Neural cell (in vitro differentiated cells): ENCODE measurements at regions not wholly inside any gene's neighbourhood (a gene's known extent, or its start where the extent isn't known, plus 50 kb on each side); places are given as distances from the start of the nearest gene placed in this dataset.

Experiments
- H2AFZ ChIP-seq: fragments of 200-600, 300-800 bp; sonication (generic), shearing (Covaris generic); 2 replicates; pipeline ENCODE4 v1.6.0; 2014; ENCODE audit warnings: low read depth, mild to moderate bottlenecking, antibody characterized with exemption, low read length, moderate library complexity
- H3F3A ChIP-seq: fragments of 200-600 bp; shearing (Covaris generic); 2 replicates; pipeline ENCODE4 v1.6.1; 2016; ENCODE audit warnings: mild to moderate bottlenecking, moderate library complexity, mixed read lengths, antibody characterized with exemption, low read length; ENCODE audit not compliant: insufficient read depth, poor library complexity, severe bottlenecking
- H3K27ac ChIP-seq: fragments of 200-600, 300-800 bp; sonication (generic), shearing (Covaris generic); 2 replicates; pipeline ENCODE4 v1.5.1; 2014; ENCODE audit warnings: mild to moderate bottlenecking, low read length, moderate library complexity
- H3K27me3 ChIP-seq: fragments of 300-800, 200-600 bp; sonication (generic), shearing (Covaris generic); 2 replicates; pipeline ENCODE4 v1.6.0; 2014; ENCODE audit warnings: mild to moderate bottlenecking, low read depth, low read length, moderate library complexity; ENCODE audit not compliant: insufficient read depth
- H3K36me3 ChIP-seq: fragments of 300-800, 200-600 bp; sonication (generic), shearing (Covaris generic); 2 replicates; pipeline ENCODE4 v1.5.1; 2014; ENCODE audit warnings: mild to moderate bottlenecking, antibody characterized with exemption, low read length, moderate library complexity; ENCODE audit not compliant: insufficient read depth
- H3K4me2 ChIP-seq: fragments of 300-800, 200-600 bp; sonication (generic), shearing (Covaris generic); 2 replicates; pipeline ENCODE4 v1.6.0; 2014; ENCODE audit warnings: mild to moderate bottlenecking, low read length
- H3K4me3 ChIP-seq: fragments of 300-800, 200-600 bp; sonication (generic), shearing (Covaris generic); 2 replicates; pipeline ENCODE4 v1.5.1; 2014; ENCODE audit warnings: mild to moderate bottlenecking, low read length, moderate library complexity
- H3K79me2 ChIP-seq: fragments of 200-600 bp; shearing (Covaris generic); replicated peaks from 2 replicates; pipeline ENCODE4 v1.6.0; 2014; ENCODE audit warnings: mild to moderate bottlenecking, low read length, moderate library complexity; ENCODE audit not compliant: insufficient read depth
- H3K9ac ChIP-seq: fragments of 300-800, 200-600 bp; sonication (generic), shearing (Covaris generic); 2 replicates; pipeline ENCODE4 v1.6.1; 2016; ENCODE audit warnings: mild to moderate bottlenecking, low read length, mixed read lengths
- H3K9me2 ChIP-seq: fragments of 200-600 bp; shearing (Covaris generic); 2 replicates; pipeline ENCODE4 v1.6.1; 2016; ENCODE audit warnings: mild to moderate bottlenecking, low read length, mixed read lengths; ENCODE audit not compliant: insufficient read depth
- H3K9me3 ChIP-seq: fragments of 200-600, 300-800 bp; sonication (generic), shearing (Covaris generic); 2 replicates; pipeline ENCODE4 v1.6.1; 2016; ENCODE audit warnings: mild to moderate bottlenecking, mixed run types, low read length, moderate library complexity, mixed read lengths
- H4K20me1 ChIP-seq: fragments of 200-600 bp; shearing (Covaris generic); 2 replicates; pipeline ENCODE4 v1.6.1; 2016; ENCODE audit warnings: mild to moderate bottlenecking, mixed run types; ENCODE audit not compliant: insufficient read depth
- CTCF ChIP-seq: fragments of 450-650 bp; IDR thresholded peaks from 2 replicates; pipeline ENCODE4 v1.5.1; 2014; ENCODE audit warnings: antibody characterized with exemption, mild to moderate bottlenecking, moderate library complexity; ENCODE audit not compliant: poor library complexity, severe bottlenecking
- EP300 ChIP-seq: fragments of 450-650 bp; conservative IDR thresholded peaks from 2 replicates; pipeline ENCODE4 v1.6.1; 2014; ENCODE audit warnings: antibody characterized with exemption, mild to moderate bottlenecking, moderate library complexity; ENCODE audit not compliant: poor library complexity, severe bottlenecking
- EZH2 ChIP-seq: fragments of 200-600, 300-800 bp; shearing (Covaris generic), sonication (generic); IDR thresholded peaks from 2 replicates; pipeline ENCODE4 v1.6.1; 2014; ENCODE audit warnings: antibody characterized with exemption, low read length, borderline replicate concordance, mild to moderate bottlenecking; ENCODE audit not compliant: insufficient read depth, poor library complexity, severe bottlenecking
- MXI1 ChIP-seq: fragments of 450-650 bp; conservative IDR thresholded peaks from 2 replicates; pipeline ENCODE4 v1.6.1; 2014; ENCODE audit warnings: antibody characterized with exemption, mild to moderate bottlenecking; ENCODE audit not compliant: poor library complexity, severe bottlenecking
- POLR2AphosphoS5 ChIP-seq: IDR thresholded peaks from 2 replicates; pipeline ENCODE4 v1.6.1; 2012
- RAD21 ChIP-seq: fragments of 450-650 bp; conservative IDR thresholded peaks from 2 replicates; pipeline ENCODE4 v1.6.1; 2014; ENCODE audit warnings: antibody characterized with exemption, mild to moderate bottlenecking, moderate library complexity
- REST ChIP-seq: IDR thresholded peaks from 2 replicates; pipeline ENCODE4 v1.6.1; 2012; ENCODE audit warnings: borderline replicate concordance
- SMC3 ChIP-seq: fragments of 450-650 bp; conservative IDR thresholded peaks from 2 replicates; pipeline ENCODE4 v1.6.1; 2014; ENCODE audit warnings: antibody characterized with exemption, mild to moderate bottlenecking, moderate library complexity; ENCODE audit not compliant: poor library complexity
- TAF1 ChIP-seq: IDR thresholded peaks from 2 replicates; pipeline ENCODE4 v1.6.1; 2012; ENCODE audit warnings: low read depth

- H3F3A ChIP-seq = no peaks in the 10 kb centered on the region
- H3K9me3 ChIP-seq = no peaks in the 10 kb centered on the region
- no peaks in the 10 kb centered on the region for H3K79me2 ChIP-seq
- no peak overlapping the region for H3K27ac ChIP-seq
- no peak overlapping the region for H3K9ac ChIP-seq
- H3K36me3 ChIP-seq = no peaks in the 10 kb centered on the region
- no peaks in the 10 kb centered on the region for H3K27me3 ChIP-seq
- H3K4me2 ChIP-seq = no peak overlapping the region
- no peak overlapping the region for H2AFZ ChIP-seq
- H4K20me1 ChIP-seq = no peaks in the 10 kb centered on the region
- no peaks in the 10 kb centered on the region for H3K9me2 ChIP-seq
- no peak overlapping the region for H3K4me3 ChIP-seq
- TF ChIP-seq EZH2 (no peak), RAD21 (no peak), SMC3 (no peak), EP300 (no peak), MXI1 (no peak), REST (no peak), CTCF (no peak), POLR2AphosphoS5 (no peak), TAF1 (no peak)
Observed at GRCh38 chr2:3112553-3112952, 265.1 kb downstream of the EIPR1 start.

- Histone ChIP-seq H2AFZ (no peak overlapping the region), H3K27ac (no peak overlapping the region), H4K20me1 (no peaks in the 10 kb centered on the region), H3K9me3 (no peaks in the 10 kb centered on the region), H3K4me2 (no peak overlapping the region), H3K79me2 (no peaks in the 10 kb centered on the region), H3K36me3 (no peaks in the 10 kb centered on the region), H3K9ac (no peak overlapping the region), H3K9me2 (no peaks in the 10 kb centered on the region), H3F3A (no peaks in the 10 kb centered on the region), H3K27me3 (no peaks in the 10 kb centered on the region), H3K4me3 (no peak overlapping the region)
- TF ChIP-seq MXI1 (no peak), EZH2 (no peak), SMC3 (no peak), CTCF (no peak), REST (no peak), TAF1 (no peak), RAD21 (no peak), EP300 (no peak), POLR2AphosphoS5 (no peak)
Observed at GRCh38 chr2:3112131-3112530, 265.5 kb downstream of the EIPR1 start.
